GM23338 (cell line): ENCODE measurements at regions not wholly inside any gene's neighbourhood (a gene's known extent, or its start where the extent isn't known, plus 50 kb on each side); places are given as distances from the start of the nearest gene placed in this dataset.

Experiments
- ATAC-seq: fragments of 200-7000 bp; cut with Tn5 transposase; 3 replicates; pipeline ENCODE4 v1.9.1; 2020
- DNase-seq: peaks from one replicate; pipeline ENCODE4 v3.0.0-alpha.2; 2015; ENCODE audit warnings: low spot score
- H2AFZ ChIP-seq: fragments of 200-600 bp; sonication (generic); 2 replicates; pipeline ENCODE4 v1.8.0; 2016; ENCODE audit warnings: antibody characterized with exemption, mild to moderate bottlenecking, moderate library complexity
- H3F3A ChIP-seq: fragments of 200-600 bp; sonication (generic); replicated peaks from 2 replicates; pipeline ENCODE4 v1.8.0; 2017; ENCODE audit warnings: antibody characterized with exemption, mixed run types, low read depth
- H3K27ac ChIP-seq: fragments of 200-600 bp; sonication (generic); 2 replicates; pipeline ENCODE4 v1.6.1; 2016; ENCODE audit warnings: low read depth
- H3K27me3 ChIP-seq: fragments of 200-600 bp; sonication (generic); 2 replicates; pipeline ENCODE4 v1.8.0; 2016; ENCODE audit warnings: mild to moderate bottlenecking, mixed run types, moderate library complexity; ENCODE audit not compliant: insufficient read depth
- H3K36me3 ChIP-seq: fragments of 200-600 bp; sonication (generic); 2 replicates; pipeline ENCODE4 v1.8.0; 2016; ENCODE audit warnings: mild to moderate bottlenecking; ENCODE audit not compliant: insufficient read depth
- H3K4me1 ChIP-seq: fragments of 200-600 bp; sonication (generic); 2 replicates; pipeline ENCODE4 v1.8.0; 2016; ENCODE audit warnings: mild to moderate bottlenecking, moderate library complexity; ENCODE audit not compliant: insufficient read depth
- H3K4me2 ChIP-seq: fragments of 200-600 bp; sonication (generic); 2 replicates; pipeline ENCODE4 v1.7.1; 2017; ENCODE audit warnings: mixed run types
- H3K4me3 ChIP-seq: fragments of 200-600 bp; sonication (generic); 2 replicates; pipeline ENCODE4 v1.6.1; 2016; ENCODE audit warnings: mixed run types
- H3K79me2 ChIP-seq: fragments of 200-600 bp; sonication (generic); replicated peaks from 2 replicates; pipeline ENCODE4 v1.8.0; 2017; ENCODE audit warnings: mild to moderate bottlenecking; ENCODE audit not compliant: insufficient read depth
- H3K9me2 ChIP-seq: fragments of 200-600 bp; sonication (generic); 2 replicates; pipeline ENCODE4 v1.8.0; 2017; ENCODE audit not compliant: insufficient read depth
- H4K20me1 ChIP-seq: fragments of 200-600 bp; sonication (generic); replicated peaks from 2 replicates; pipeline ENCODE4 v1.8.0; 2017; ENCODE audit warnings: mild to moderate bottlenecking; ENCODE audit not compliant: insufficient read depth
- H3K27ac Mint-ChIP-seq: 2 replicates; pipeline ENCODE4 v1.8.0; 2020; ENCODE audit warnings: inconsistent platforms, mild to moderate bottlenecking, moderate library complexity, mixed read lengths
- H3K27me3 Mint-ChIP-seq: 3 replicates; pipeline ENCODE4 v1.8.0; 2022; ENCODE audit warnings: low read depth, mild to moderate bottlenecking, moderate library complexity, mixed read lengths, inconsistent platforms; ENCODE audit not compliant: insufficient read depth, poor library complexity
- H3K36me3 Mint-ChIP-seq: 3 replicates; pipeline ENCODE4 v1.8.0; 2021; ENCODE audit warnings: low read depth, mild to moderate bottlenecking, inconsistent platforms, moderate library complexity, mixed read lengths
- H3K4me1 Mint-ChIP-seq: 3 replicates; pipeline ENCODE4 v1.8.0; 2020; ENCODE audit warnings: mild to moderate bottlenecking, inconsistent platforms, mixed read lengths
- H3K4me3 Mint-ChIP-seq: 3 replicates; pipeline ENCODE4 v1.8.0; 2021; ENCODE audit warnings: moderate library complexity, mild to moderate bottlenecking, inconsistent platforms, mixed read lengths
- H3K9me3 Mint-ChIP-seq: 3 replicates; pipeline ENCODE4 v1.8.0; 2020; ENCODE audit warnings: moderate library complexity, mild to moderate bottlenecking, inconsistent platforms, mixed read lengths
- CREB1 ChIP-seq: fragments of 250-450 bp; sonication (Bioruptor Pico); IDR thresholded peaks from 2 replicates; pipeline ENCODE4 v1.5.0; 2020; ENCODE audit warnings: low read depth, mild to moderate bottlenecking, moderate library complexity
- CTCF ChIP-seq, 2 experiments: fragments of 200-600 bp in 1 of 2; sonication (generic) in 1 of 2; conservative IDR thresholded peaks; 2 replicates each; pipeline versions ENCODE4 v1.5.1 to v1.6.1; 2016 to 2017; ENCODE audit warnings: antibody characterized with exemption in 2 of 2, low read depth in 2 of 2, mild to moderate bottlenecking in 2 of 2, moderate library complexity in 1 of 2
- ETS1 ChIP-seq: IDR thresholded peaks from 2 replicates; pipeline ENCODE4 v1.6.1; 2016; ENCODE audit warnings: antibody characterized with exemption
- EZH2 ChIP-seq: fragments of 200-600 bp; sonication (generic); IDR thresholded peaks from one replicate; pipeline ENCODE4 v1.8.0; 2017; ENCODE audit warnings: antibody characterized with exemption, mild to moderate bottlenecking, low read depth; ENCODE audit not compliant: unreplicated experiment
- EZH2phosphoT487 ChIP-seq: fragments of 200-600 bp; sonication (generic); IDR thresholded peaks from one replicate; pipeline ENCODE4 v1.8.1; 2018; ENCODE audit warnings: antibody characterized with exemption; ENCODE audit not compliant: unreplicated experiment
- JUNB ChIP-seq: IDR thresholded peaks from one replicate; pipeline ENCODE4 v1.6.1; 2016; ENCODE audit warnings: antibody characterized with exemption; ENCODE audit not compliant: unreplicated experiment
- NANOG ChIP-seq: IDR thresholded peaks from 2 replicates; pipeline ENCODE4 v1.6.1; 2016; ENCODE audit warnings: antibody characterized with exemption, borderline replicate concordance
- POLR2AphosphoS5 ChIP-seq: IDR thresholded peaks from 2 replicates; pipeline ENCODE4 v1.6.1; 2016; ENCODE audit warnings: antibody characterized with exemption, low read depth
- REST ChIP-seq: IDR thresholded peaks from one replicate; pipeline ENCODE4 v1.6.1; 2018; ENCODE audit warnings: antibody characterized with exemption; ENCODE audit not compliant: unreplicated experiment
- STAT1 ChIP-seq: IDR thresholded peaks from one replicate; pipeline ENCODE4 v1.6.1; 2016; ENCODE audit warnings: antibody characterized with exemption; ENCODE audit not compliant: unreplicated experiment
- ZNF114 ChIP-seq: fragments of 250-450 bp; sonication (Bioruptor Pico); IDR thresholded peaks from 2 replicates; pipeline ENCODE4 v1.5.0; 2020; ENCODE audit warnings: mild to moderate bottlenecking, moderate library complexity
- ZNF331 ChIP-seq: fragments of 250-450 bp; sonication (Bioruptor Pico); IDR thresholded peaks from 2 replicates; pipeline ENCODE4 v1.5.0; 2020; ENCODE audit warnings: low read depth, mild to moderate bottlenecking, moderate library complexity
- ZNF462 ChIP-seq: fragments of 250-450 bp; sonication (Bioruptor Pico); IDR thresholded peaks from 2 replicates; pipeline ENCODE4 v1.5.0; 2020; ENCODE audit warnings: mild to moderate bottlenecking, moderate library complexity

GRCh38 chr1:192950926-192951325 is 108.2 kb downstream of the UCHL5 start:
- no peaks in the 10 kb centered on the region for H3F3A ChIP-seq
- no peaks in the 10 kb centered on the region for H3K27me3 ChIP-seq
- H3K4me2 ChIP-seq = no peak overlapping the region
- H3K36me3 ChIP-seq = no peaks in the 10 kb centered on the region
- ATAC-seq (no peak), DNase-seq (no peak)
- H3K4me3 Mint-ChIP-seq = no peak overlapping the region
- H4K20me1 ChIP-seq = no peaks in the 10 kb centered on the region
- H3K4me1 Mint-ChIP-seq = no peaks in the 10 kb centered on the region
- H3K9me2 ChIP-seq = no peaks in the 10 kb centered on the region
- no peak overlapping the region for H3K4me3 ChIP-seq
- H3K27ac Mint-ChIP-seq = no peak overlapping the region
- no peak for TF ChIP-seq REST
- TF ChIP-seq STAT1 = no peak
- TF ChIP-seq EZH2phosphoT487 = no peak
- no peak for TF ChIP-seq ZNF331 (CRISPR knock-in tag)
- TF ChIP-seq CTCF (conservative IDR thresholded peaks at IDR 0.05; ENCODE audit: low read depth in 2 of 2) = no peak
- no peak for TF ChIP-seq NANOG
- TF ChIP-seq JUNB = no peak
- no peak for TF ChIP-seq ETS1
- no peak for TF ChIP-seq EZH2
- no peak for TF ChIP-seq ZNF114
- TF ChIP-seq CREB1 (CRISPR knock-in tag) = no peak
- no peak for TF ChIP-seq ZNF462 (CRISPR knock-in tag)
- TF ChIP-seq POLR2AphosphoS5 = no peak
- no peaks in the 10 kb centered on the region for H3K9me3 Mint-ChIP-seq
- no peaks in the 10 kb centered on the region for H3K79me2 ChIP-seq
- H3K4me1 ChIP-seq = no peaks in the 10 kb centered on the region
- no peak overlapping the region for H2AFZ ChIP-seq
- no peaks in the 10 kb centered on the region for H3K27me3 Mint-ChIP-seq
- H3K36me3 Mint-ChIP-seq = no peaks in the 10 kb centered on the region
- no peak overlapping the region for H3K27ac ChIP-seq
